SHP77 (cell line): ENCODE measurements at regions not wholly inside any gene's neighbourhood (a gene's known extent, or its start where the extent isn't known, plus 50 kb on each side); places are given as distances from the start of the nearest gene placed in this dataset.
"Not testable (repeated sequence)": the region's sequence is repeated elsewhere in the genome, so short reads cannot be mapped to it uniquely, and the experiment has no call there.

Experiments used
- DNase-seq, 2 experiments: peaks; one replicate each; lab custom pipeline; 2025; lab: John Stamatoyannopoulos, UW

GRCh38 chr20:54933212-54933904 lies 458.0 kb downstream of the DOK5 start:
- DNase-seq = no peak

DNA sequence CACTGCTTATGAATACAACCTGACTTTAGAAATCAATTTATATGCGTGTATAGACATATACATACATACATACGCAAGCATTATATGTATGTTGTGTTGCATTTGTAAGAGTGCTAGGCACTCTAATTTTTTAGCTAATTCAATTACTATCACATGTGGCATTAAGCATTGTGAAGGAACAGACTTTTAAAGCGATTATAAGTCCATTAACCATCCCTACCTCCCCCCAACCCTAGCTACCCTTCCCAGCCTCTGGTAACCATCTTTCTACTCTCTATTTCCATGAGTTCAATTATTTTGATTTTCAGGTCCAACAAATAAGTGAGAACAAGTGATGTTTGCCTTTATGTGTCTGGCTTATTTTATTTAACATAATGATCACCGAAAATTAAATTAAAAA lies 453.8 kb downstream of the DOK5 start:
- DNase-seq = no peak

GRCh38 chr20:54928564-54928963 lies 453.2 kb downstream of the DOK5 start:
- no peak for DNase-seq

DNA sequence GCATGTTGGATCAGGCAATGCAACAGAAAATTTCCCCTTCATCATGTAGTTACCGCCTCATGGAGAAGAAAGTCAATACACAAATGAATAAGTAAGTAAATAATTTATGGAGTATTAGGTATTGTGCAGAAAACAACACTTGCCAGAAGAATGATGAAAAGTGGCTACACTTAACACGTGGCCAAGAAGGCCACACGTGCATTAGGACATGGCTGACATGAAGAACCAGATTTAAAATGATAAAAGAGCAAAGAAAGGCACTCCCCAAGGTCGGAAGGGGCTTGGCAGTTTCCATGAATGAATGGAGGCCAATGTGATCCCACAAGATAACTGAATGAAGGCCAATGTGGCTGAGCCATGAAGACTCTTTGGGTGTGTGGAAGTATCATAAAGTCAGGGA lies 447.2 kb downstream of the DOK5 start:
- no peak for DNase-seq

DNA sequence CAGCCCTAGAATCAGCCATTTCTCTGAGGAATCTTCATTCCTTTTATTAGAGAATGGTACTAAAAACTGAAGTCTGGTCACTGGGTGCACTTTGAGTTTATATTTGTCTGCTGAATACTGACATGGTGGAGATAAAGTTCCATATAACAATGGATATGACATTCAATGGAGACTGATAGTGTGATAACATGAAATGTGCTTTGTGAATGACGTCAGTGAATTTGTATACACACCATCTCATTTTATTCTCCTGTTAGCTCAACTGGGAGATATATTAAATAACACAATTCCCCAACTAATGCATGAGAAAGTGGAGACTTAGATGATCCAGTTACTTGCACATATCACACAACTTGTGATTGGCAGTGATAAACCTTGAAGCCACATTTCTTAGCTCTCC lies 446.7 kb downstream of the DOK5 start:
- DNase-seq = no peak

GRCh38 chr20:54920491-54920890 lies 445.1 kb downstream of the DOK5 start:
- DNase-seq = no peak

DNA sequence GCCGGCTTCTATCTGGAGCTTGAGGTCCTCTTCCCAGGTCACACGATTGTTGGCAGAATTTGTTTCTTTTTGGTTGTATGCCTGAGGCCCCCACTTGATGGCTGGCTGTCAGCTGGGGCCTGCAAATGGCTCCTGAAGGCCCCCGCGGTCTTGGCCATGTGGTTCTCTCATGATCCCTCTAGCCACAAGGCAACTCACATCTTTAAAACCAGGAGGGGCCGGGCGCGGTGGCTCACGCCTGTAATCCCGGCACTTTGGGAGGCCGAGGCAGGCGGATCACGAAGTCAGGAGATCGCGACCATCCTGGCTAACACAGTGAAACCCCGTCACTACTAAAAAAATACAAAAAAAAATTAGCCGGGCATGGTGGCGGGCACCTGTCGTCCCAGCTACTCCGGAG lies 443.6 kb downstream of the DOK5 start:
- not testable (repeated sequence) for DNase-seq

- peak; percentile 9 to 25 for DNase-seq
Measured at GRCh38 chr20:54914995-54915394, 439.6 kb downstream of the DOK5 start.

DNA sequence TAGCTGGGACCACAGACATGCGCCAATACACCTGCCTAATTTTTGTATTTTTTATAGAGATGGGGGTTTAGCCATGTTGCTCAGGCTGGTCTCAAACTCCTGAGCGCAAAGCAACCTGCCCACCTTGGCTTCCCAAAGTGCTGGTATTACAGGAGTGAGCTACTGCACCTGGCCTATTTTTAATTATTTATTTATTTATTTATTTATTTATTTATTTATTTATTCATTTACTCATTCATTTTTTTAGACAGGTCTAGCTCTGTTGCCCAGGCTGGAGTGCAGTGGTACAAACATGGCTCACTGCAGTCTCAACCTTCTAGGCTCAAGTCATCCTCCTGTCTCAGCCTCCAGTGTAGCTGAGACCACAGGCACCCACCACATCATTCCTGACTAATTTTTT lies 434.3 kb downstream of the DOK5 start:
- DNase-seq = no peak

- not testable (repeated sequence) for DNase-seq
Measured at GRCh38 chr20:54906134-54906533, 430.7 kb downstream of the DOK5 start.

DNA sequence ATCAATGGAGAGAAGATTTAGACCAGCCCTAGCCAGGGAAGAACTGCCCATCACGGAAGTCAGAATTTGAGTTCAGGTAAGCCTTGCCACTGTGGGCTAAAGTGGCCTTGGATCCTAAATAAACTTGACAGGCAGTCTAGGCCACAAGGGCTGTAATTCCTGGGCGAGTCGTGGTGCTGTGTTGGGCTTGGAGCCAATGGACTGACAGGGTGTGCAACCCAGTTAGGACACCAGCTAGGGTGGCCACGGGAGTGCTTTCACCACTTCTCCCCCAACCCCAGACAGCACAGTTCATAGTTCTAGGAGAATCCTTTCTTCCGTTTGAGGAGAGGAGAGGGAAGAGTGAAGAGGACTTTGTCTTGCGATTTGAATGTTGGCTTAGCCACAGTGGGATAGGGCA lies 422.4 kb downstream of the DOK5 start:
- DNase-seq = no peak

DNA sequence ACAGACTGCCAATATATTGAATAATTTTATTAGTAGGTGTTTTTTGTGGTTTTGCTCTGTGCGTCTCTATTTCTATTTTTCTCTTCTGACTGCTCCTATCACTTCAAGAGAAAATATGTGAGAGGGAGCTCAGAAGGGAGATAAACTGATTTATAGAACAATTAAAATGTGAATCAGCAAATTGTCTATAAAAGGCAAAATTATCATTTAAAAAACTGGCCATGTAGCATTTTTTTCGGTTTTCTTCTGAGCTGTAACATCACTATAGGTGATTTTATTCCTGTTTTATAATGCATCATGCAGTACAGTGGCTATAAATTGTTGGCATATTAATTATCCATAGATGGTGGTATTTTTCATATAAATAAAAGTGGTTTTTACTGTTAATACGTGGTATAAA lies 416.5 kb downstream of the DOK5 start:
- DNase-seq = no peak

GRCh38 chr20:54879393-54879792 lies 404.0 kb downstream of the DOK5 start:
- DNase-seq = no peak

- DNase-seq = no peak
Measured at GRCh38 chr20:54875307-54875706, 399.9 kb downstream of the DOK5 start.

DNA sequence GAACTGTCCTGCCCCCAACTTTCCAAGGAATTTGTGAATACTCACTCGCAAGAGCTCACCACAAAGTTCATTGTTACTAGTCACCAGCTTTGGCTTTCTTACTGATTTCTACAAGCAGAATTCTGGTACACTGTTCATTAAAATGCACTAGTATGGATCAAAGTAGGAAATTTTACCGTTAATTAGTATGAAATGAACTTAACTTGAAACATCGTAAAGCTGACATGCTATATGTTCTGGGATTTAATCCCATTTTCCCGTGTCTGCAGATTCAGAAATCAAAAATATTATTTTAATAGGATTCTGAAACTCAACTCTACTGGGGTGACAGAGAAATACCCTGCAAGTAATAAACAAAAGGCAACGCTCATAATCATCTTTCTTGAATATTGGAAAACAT lies 399.3 kb downstream of the DOK5 start:
- no peak for DNase-seq

- no peak for DNase-seq
Measured at GRCh38 chr20:54872440-54872839, 397.0 kb downstream of the DOK5 start.

- no peak for DNase-seq
Measured at GRCh38 chr20:54869765-54870164, 394.4 kb downstream of the DOK5 start.

DNA sequence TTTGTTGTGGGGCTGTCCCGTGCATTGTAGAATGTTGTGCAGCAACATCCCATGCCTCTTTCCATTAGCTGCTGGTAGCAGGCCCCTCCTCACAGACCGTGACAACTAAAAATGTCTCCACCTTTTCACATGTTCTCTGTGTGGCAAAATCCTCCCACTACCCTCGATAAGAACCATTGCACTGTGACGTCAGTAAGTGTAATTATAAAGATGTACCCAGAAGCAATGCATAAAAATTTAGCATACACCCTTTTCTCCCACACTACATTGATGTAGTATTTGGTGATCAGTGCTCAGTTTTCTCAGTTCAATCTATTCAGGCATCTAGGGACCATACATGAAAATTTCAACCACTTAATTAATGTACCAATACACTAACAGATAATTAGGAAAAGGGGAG lies 389.9 kb downstream of the DOK5 start:
- no peak for DNase-seq

GRCh38 chr20:54860716-54861115 lies 385.3 kb downstream of the DOK5 start:
- DNase-seq = no peak

- DNase-seq = no peak
Measured at GRCh38 chr20:54856202-54856601, 380.8 kb downstream of the DOK5 start.

DNA sequence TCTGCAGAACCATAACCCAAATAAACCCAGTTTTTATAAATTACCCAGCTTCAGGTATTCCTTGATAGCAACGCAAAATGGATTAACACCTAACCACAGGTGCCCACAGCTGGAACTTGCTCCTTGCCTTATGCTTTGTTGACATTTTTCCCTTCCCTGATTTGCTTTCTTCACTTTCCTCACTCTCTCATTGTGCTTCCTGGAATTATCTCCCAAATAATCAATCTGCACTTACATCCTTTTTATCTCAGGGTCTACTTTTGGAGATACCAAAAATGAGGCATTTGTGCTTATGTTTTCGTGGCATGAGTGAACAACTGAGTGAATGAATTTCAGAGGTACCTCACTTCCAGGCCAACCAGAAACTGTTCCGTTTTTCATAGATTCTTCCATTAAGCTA lies 374.3 kb downstream of the DOK5 start:
- DNase-seq = no peak

- no peak for DNase-seq
Measured at GRCh38 chr20:54848984-54849538, 373.7 kb downstream of the DOK5 start.

- no peak for DNase-seq
Measured at GRCh38 chr20:54848262-54848661, 372.9 kb downstream of the DOK5 start.

DNA sequence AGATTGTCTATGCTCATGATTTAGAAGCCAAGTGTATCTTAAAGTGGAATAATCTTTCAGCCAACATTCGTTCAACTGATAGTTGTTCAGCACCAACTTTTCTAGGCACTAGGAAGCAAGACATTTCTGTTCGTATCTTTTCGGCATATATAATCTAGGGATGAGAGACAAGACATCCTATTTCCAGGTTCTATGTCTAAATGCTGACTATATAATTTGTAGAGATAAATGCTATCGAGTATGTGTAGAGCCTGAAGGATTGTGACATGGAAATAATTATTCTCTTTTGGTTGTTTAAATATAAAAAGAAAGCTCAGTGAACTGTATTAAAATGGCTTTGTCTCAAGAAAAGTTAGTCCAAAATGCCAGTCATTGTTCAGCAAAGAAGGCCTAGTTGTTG lies 371.6 kb downstream of the DOK5 start:
- no peak for DNase-seq
